ENCODE measurements at regions not wholly inside any gene's neighbourhood (a gene's known extent, or its start where the extent isn't known, plus 50 kb on each side); places are given as distances from the start of the nearest gene placed in this dataset.

GRCh38 chr7:65770473-65771225, 102.2 kb upstream of the VKORC1L1 start (continued):
- TF ChIP-seq YEATS4 (CRISPR knock-in tag; IDR thresholded peaks at IDR 0.05; ENCODE audit: borderline replicate concordance) = peak; percentile 45; the same call in 1 of the 2 replicates
- TF ChIP-seq, protein P1, sequence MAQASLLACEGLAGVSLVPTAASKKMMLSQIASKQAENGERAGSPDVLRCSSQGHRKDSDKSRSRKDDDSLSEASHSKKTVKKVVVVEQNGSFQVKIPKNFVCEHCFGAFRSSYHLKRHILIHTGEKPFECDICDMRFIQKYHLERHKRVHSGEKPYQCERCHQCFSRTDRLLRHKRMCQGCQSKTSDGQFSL (CRISPR knock-in tag; IDR thresholded peaks at IDR 0.05) = peak; percentile 83
- TF ChIP-seq KDM5B (CRISPR knock-in tag; IDR thresholded peaks at IDR 0.05; ENCODE audit: borderline replicate concordance) = peak; percentile 55; the same call in 1 of the 2 replicates
- TF ChIP-seq ZNF768 (CRISPR knock-in tag; IDR thresholded peaks at IDR 0.05) = peak; percentile 48; the same call in 1 of the 2 replicates
- TF ChIP-seq, protein P2, sequence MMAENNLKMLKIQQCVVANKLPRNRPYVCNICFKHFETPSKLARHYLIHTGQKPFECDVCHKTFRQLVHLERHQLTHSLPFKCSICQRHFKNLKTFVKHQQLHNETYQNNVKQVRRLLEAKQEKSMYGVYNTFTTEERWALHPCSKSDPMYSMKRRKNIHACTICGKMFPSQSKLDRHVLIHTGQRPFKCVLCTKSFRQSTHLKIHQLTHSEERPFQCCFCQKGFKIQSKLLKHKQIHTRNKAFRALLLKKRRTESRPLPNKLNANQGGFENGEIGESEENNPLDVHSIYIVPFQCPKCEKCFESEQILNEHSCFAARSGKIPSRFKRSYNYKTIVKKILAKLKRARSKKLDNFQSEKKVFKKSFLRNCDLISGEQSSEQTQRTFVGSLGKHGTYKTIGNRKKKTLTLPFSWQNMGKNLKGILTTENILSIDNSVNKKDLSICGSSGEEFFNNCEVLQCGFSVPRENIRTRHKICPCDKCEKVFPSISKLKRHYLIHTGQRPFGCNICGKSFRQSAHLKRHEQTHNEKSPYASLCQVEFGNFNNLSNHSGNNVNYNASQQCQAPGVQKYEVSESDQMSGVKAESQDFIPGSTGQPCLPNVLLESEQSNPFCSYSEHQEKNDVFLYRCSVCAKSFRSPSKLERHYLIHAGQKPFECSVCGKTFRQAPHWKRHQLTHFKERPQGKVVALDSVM (CRISPR knock-in tag; IDR thresholded peaks at IDR 0.05) = peak; percentile 60; the same call in 1 of the 2 replicates
- peak; percentile 52; the same call in 1 of the 2 replicates for TF ChIP-seq BORCS8-MEF2B (CRISPR knock-in tag; IDR thresholded peaks at IDR 0.05)
- TF ChIP-seq PITX1 (CRISPR knock-in tag; IDR thresholded peaks at IDR 0.05) = peak; percentile 62
- 0 out of 2 replicates have a peak, but pooled peaks have one; percentile 32 for TF ChIP-seq ARNTL (CRISPR knock-in tag; IDR thresholded peaks at IDR 0.05)
- TF ChIP-seq THAP7 (CRISPR knock-in tag; IDR thresholded peaks at IDR 0.05) = peak; percentile 63; the same call in 1 of the 2 replicates
- peak; percentile 43; the same call in 1 of the 2 replicates for TF ChIP-seq ZNF331 (CRISPR knock-in tag; IDR thresholded peaks at IDR 0.05)
- peak; percentile 24; the same call in 1 of the 2 replicates for TF ChIP-seq ZBTB20 (CRISPR knock-in tag; IDR thresholded peaks at IDR 0.05; ENCODE audit: borderline replicate concordance, low read depth)
- TF ChIP-seq NKX3-1 (CRISPR knock-in tag; IDR thresholded peaks at IDR 0.05) = 0 out of 2 replicates have a peak, but pooled peaks have one; percentile 36
- 0 out of 2 replicates have a peak, but pooled peaks have one; percentile 45 for TF ChIP-seq GPN1 (CRISPR knock-in tag; IDR thresholded peaks at IDR 0.05; ENCODE audit: borderline replicate concordance)
- TF ChIP-seq ZNF317 (CRISPR knock-in tag; IDR thresholded peaks at IDR 0.05) = 0 out of 2 replicates have a peak, but pooled peaks have one; percentile 47
- peak; percentile 40; the same call in 1 of the 2 replicates for TF ChIP-seq ZNF772 (CRISPR knock-in tag; IDR thresholded peaks at IDR 0.05)
- peak; percentile 81 for TF ChIP-seq TAF1 (CRISPR knock-in tag; IDR thresholded peaks at IDR 0.05)
- TF ChIP-seq NFYC (CRISPR knock-in tag; IDR thresholded peaks at IDR 0.05) = peak; percentile 63
- TF ChIP-seq MEIS2 (CRISPR knock-in tag; IDR thresholded peaks at IDR 0.05) = peak; percentile 36; the same call in 1 of the 2 replicates
- 0 out of 2 replicates have a peak, but pooled peaks have one; percentile 40 for TF ChIP-seq BRD4 (CRISPR knock-in tag; IDR thresholded peaks at IDR 0.05)
- peak; percentile 73 for TF ChIP-seq RBFOX2 (IDR thresholded peaks at IDR 0.05; ENCODE audit: low read depth, low read length)
- TF ChIP-seq ZFX (CRISPR knock-in tag; IDR thresholded peaks at IDR 0.05; ENCODE audit: low read depth) = peak; percentile 88
- TF ChIP-seq POLR2AphosphoS5 (IDR thresholded peaks at IDR 0.05; ENCODE audit: low read depth, low read length) = peak; percentile 67
- TF ChIP-seq, protein P3, sequence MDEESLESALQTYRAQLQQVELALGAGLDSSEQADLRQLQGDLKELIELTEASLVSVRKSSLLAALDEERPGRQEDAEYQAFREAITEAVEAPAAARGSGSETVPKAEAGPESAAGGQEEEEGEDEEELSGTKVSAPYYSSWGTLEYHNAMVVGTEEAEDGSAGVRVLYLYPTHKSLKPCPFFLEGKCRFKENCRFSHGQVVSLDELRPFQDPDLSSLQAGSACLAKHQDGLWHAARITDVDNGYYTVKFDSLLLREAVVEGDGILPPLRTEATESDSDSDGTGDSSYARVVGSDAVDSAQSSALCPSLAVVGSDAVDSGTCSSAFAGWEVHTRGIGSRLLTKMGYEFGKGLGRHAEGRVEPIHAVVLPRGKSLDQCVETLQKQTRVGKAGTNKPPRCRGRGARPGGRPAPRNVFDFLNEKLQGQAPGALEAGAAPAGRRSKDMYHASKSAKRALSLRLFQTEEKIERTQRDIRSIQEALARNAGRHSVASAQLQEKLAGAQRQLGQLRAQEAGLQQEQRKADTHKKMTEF (CRISPR knock-in tag; IDR thresholded peaks at IDR 0.05) = peak; percentile 66; the same call in 1 of the 2 replicates
- TF ChIP-seq, protein P4, sequence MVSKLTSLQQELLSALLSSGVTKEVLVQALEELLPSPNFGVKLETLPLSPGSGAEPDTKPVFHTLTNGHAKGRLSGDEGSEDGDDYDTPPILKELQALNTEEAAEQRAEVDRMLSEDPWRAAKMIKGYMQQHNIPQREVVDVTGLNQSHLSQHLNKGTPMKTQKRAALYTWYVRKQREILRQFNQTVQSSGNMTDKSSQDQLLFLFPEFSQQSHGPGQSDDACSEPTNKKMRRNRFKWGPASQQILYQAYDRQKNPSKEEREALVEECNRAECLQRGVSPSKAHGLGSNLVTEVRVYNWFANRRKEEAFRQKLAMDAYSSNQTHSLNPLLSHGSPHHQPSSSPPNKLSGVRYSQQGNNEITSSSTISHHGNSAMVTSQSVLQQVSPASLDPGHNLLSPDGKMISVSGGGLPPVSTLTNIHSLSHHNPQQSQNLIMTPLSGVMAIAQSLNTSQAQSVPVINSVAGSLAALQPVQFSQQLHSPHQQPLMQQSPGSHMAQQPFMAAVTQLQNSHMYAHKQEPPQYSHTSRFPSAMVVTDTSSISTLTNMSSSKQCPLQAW (CRISPR knock-in tag; IDR thresholded peaks at IDR 0.05) = peak; percentile 68; the same call in 1 of the 2 replicates
